Osteoblast (primary cell): ENCODE measurements at regions not wholly inside any gene's neighbourhood (a gene's known extent, or its start where the extent isn't known, plus 50 kb on each side); places are given as distances from the start of the nearest gene placed in this dataset.

Source experiments
- DNase-seq: peaks from one replicate; pipeline ENCODE4 v3.0.0; 2011; ENCODE audit warnings: low spot score, mixed read lengths; ENCODE audit not compliant: insufficient read length; ENCODE audit errors: missing footprints
- H2AFZ ChIP-seq: 2 replicates; pipeline ENCODE4 v1.6.0; 2011; ENCODE audit warnings: mild to moderate bottlenecking, low read length
- H3K27ac ChIP-seq: 2 replicates; pipeline ENCODE4 v1.5.1; 2011; ENCODE audit warnings: mild to moderate bottlenecking, low read depth, low read length, moderate library complexity
- H3K27me3 ChIP-seq: 2 replicates; pipeline ENCODE4 v1.6.0; 2012; ENCODE audit warnings: mild to moderate bottlenecking, control low read depth, inconsistent platforms, low read length, moderate library complexity; ENCODE audit not compliant: insufficient read depth
- H3K36me3 ChIP-seq: 2 replicates; pipeline ENCODE4 v1.5.1; 2011; ENCODE audit warnings: mild to moderate bottlenecking, low read length, control low read depth, moderate library complexity; ENCODE audit not compliant: insufficient read depth
- H3K4me1 ChIP-seq: 2 replicates; pipeline ENCODE4 v1.5.1; 2011; ENCODE audit warnings: mild to moderate bottlenecking, low read length, control low read depth, moderate library complexity; ENCODE audit not compliant: insufficient read depth
- H3K4me2 ChIP-seq: 2 replicates; pipeline ENCODE4 v1.6.0; 2011; ENCODE audit warnings: mild to moderate bottlenecking, low read length; ENCODE audit not compliant: insufficient read depth
- H3K4me3 ChIP-seq: fragments of 200-600 bp; sonication (generic); 3 replicates; pipeline ENCODE4 v1.5.1; 2012; ENCODE audit warnings: mild to moderate bottlenecking, low read length, inconsistent platforms; ENCODE audit not compliant: insufficient read depth
- H3K79me2 ChIP-seq: 2 replicates; pipeline ENCODE4 v1.6.0; 2012; ENCODE audit warnings: mild to moderate bottlenecking, low read length, control low read depth, inconsistent platforms; ENCODE audit not compliant: insufficient read depth
- H3K9me3 ChIP-seq: 2 replicates; pipeline ENCODE4 v1.5.1; 2011; ENCODE audit warnings: low read depth, low read length, control low read depth
- H4K20me1 ChIP-seq: 2 replicates; pipeline ENCODE4 v1.6.0; 2012; ENCODE audit warnings: mild to moderate bottlenecking, low read length, control low read depth; ENCODE audit not compliant: insufficient read depth
- CTCF ChIP-seq: IDR thresholded peaks from 2 replicates; pipeline ENCODE4 v1.5.1; 2011; ENCODE audit warnings: mild to moderate bottlenecking, low read depth, low read length, moderate library complexity; ENCODE audit errors: extremely low read depth

DNA sequence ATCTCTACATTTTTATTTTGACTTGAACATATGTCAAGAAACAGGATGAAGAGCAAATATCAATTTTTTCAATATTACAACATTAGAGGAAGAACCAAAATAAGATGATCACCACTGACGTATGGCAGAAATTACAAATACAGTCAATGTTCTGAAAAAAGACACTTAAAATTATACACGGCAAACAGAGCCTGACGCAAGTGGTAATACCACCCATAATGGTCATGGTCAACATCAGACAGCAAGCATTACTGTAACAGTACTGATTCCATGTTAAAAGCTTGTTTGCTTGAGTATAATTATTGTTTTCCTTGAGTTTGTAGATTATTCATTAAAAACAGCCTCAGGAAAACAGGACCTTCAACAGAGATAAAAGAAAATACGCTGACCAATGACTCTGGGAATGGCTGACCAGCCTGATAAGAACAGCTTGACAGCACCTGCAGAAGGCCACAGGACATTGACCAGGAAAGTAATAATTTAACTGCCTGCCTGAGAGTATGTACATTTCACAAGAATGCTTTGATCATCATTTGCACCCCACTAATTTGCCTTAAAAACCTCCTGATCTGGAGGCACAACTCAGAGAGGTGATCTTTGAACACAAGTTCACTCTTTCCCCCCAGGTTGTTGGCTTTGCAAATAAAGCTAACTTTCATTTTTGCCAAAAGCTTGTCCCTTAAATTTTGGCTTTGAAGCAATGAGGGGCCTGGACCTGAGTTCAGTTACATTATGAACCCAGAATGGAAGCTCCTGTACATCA, 187.3 kb downstream of the IPO8 start:
- peaks cover 4% of the 10 kb centered on the region for H3K27me3 ChIP-seq
- no peaks in the 10 kb centered on the region for H3K79me2 ChIP-seq
- H3K36me3 ChIP-seq: no peaks in the 10 kb centered on the region
- H3K9me3 ChIP-seq: no peaks in the 10 kb centered on the region
- H4K20me1 ChIP-seq: no peaks in the 10 kb centered on the region
- H3K4me3 ChIP-seq: no peak overlapping the region
- no peaks in the 10 kb centered on the region for H3K4me1 ChIP-seq
- H2AFZ ChIP-seq: no peak overlapping the region
- no peak overlapping the region for H3K4me2 ChIP-seq
- no peak overlapping the region for H3K27ac ChIP-seq
- no peak for TF ChIP-seq CTCF
- DNase-seq: no peak

DNA sequence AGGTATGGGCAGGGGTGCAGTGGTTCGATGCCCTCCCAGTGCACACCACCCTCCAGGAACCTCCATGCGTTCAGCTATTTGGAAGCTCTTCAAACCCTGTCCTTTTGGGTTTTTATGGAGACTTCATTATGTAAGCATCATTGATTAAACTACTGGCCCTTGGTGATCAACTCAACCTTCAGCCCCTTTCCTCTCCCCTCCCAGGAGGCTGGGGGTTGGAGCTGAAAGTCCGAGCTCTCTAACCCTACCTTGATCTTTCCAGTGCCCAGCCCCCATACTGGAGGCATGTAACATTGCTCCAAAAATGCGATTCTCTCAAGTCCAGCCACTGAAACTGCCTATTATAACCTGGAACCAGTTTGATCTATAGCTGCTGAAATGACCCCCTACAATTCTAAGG, 188.1 kb downstream of the IPO8 start:
- no peak for DNase-seq
- Histone ChIP-seq H3K79me2 (no peaks in the 10 kb centered on the region), H3K4me1 (no peaks in the 10 kb centered on the region), H4K20me1 (no peaks in the 10 kb centered on the region), H3K27me3 (peaks cover 5% of the 10 kb centered on the region), H3K4me3 (no peak overlapping the region), H3K36me3 (no peaks in the 10 kb centered on the region), H3K9me3 (no peaks in the 10 kb centered on the region), H3K27ac (no peak overlapping the region), H2AFZ (no peak overlapping the region), H3K4me2 (no peak overlapping the region)
- no peak for TF ChIP-seq CTCF

DNA sequence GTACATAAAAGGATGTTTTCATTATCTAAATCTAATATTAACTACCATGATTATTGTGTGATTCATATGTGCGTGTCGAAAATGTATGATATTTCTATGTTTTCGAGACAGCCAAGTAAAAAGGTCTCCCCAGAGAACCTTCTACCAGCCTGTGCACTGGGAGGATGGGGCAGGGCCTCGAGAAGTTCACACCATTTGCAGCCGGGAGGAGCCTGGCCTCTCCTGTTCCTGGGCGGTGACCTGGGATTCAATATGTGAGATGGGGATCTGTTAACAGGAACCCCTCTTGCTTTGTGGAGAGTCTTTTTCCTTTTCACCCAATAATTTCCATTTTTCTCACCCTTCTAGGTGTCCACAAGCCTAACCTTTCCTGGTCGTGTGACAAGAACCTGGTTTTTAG, 189.3 kb downstream of the IPO8 start:
- H4K20me1 ChIP-seq: no peaks in the 10 kb centered on the region
- no peak overlapping the region for H3K4me2 ChIP-seq
- H3K79me2 ChIP-seq: no peaks in the 10 kb centered on the region
- no peak overlapping the region for H3K4me3 ChIP-seq
- no peak for TF ChIP-seq CTCF
- H3K27ac ChIP-seq: no peak overlapping the region
- no peaks in the 10 kb centered on the region for H3K36me3 ChIP-seq
- H3K9me3 ChIP-seq: no peaks in the 10 kb centered on the region
- H3K27me3 ChIP-seq: peaks cover 5% of the 10 kb centered on the region
- H3K4me1 ChIP-seq: no peaks in the 10 kb centered on the region
- no peak for DNase-seq
- no peak overlapping the region for H2AFZ ChIP-seq

GRCh38 chr12:30501718-30502117, 194.0 kb downstream of the IPO8 start:
- Histone ChIP-seq H3K4me1 (no peaks in the 10 kb centered on the region), H3K27ac (no peak overlapping the region), H3K4me3 (no peak overlapping the region), H3K79me2 (no peaks in the 10 kb centered on the region), H3K36me3 (no peaks in the 10 kb centered on the region), H2AFZ (no peak overlapping the region), H3K4me2 (no peak overlapping the region), H3K27me3 (peaks cover 5% of the 10 kb centered on the region), H4K20me1 (no peaks in the 10 kb centered on the region), H3K9me3 (no peaks in the 10 kb centered on the region)
- no peak for DNase-seq
- no peak for TF ChIP-seq CTCF
